ENCODE measurements at regions not wholly inside any gene's neighbourhood (a gene's known extent, or its start where the extent isn't known, plus 50 kb on each side); places are given as distances from the start of the nearest gene placed in this dataset.
"Not testable (repeated sequence)": the region's sequence is repeated elsewhere in the genome, so short reads cannot be mapped to it uniquely, and the experiment has no call there.

GRCh38 chr17:51355441-51356410 lies 95.4 kb downstream of the UTP18 start:
- TF ChIP-seq CTCF (IDR thresholded peaks at IDR 0.05): no peak
- no peak for ATAC-seq (ENCODE audit: low FRiP score)

GRCh38 chr17:51359055-51359454 lies 98.7 kb downstream of the UTP18 start:
- ATAC-seq (ENCODE audit: low FRiP score): no peak
- TF ChIP-seq CTCF (IDR thresholded peaks at IDR 0.05): no peak

More at GRCh38 chr17:51355441-51356410, 95.4 kb downstream of the UTP18 start:
- DNase-seq (ENCODE audit: low spot score): no peak

GRCh38 chr17:51362811-51363585 lies 102.7 kb downstream of the UTP18 start:
- no peak for TF ChIP-seq CTCF (IDR thresholded peaks at IDR 0.05)
- DNase-seq (ENCODE audit: low spot score) (no peak), ATAC-seq (ENCODE audit: low FRiP score) (no peak)

More at GRCh38 chr17:51359055-51359454, 98.7 kb downstream of the UTP18 start:
- no peak for DNase-seq (ENCODE audit: low spot score)

- ATAC-seq (ENCODE audit: low FRiP score) (no peak), DNase-seq (ENCODE audit: low spot score) (no peak)
- no peak for TF ChIP-seq CTCF (IDR thresholded peaks at IDR 0.05)
Observed at GRCh38 chr17:51365090-51365489, 104.7 kb downstream of the UTP18 start.

GRCh38 chr17:51366866-51367265 lies 106.5 kb downstream of the UTP18 start:
- DNase-seq (ENCODE audit: low spot score): no peak
- ATAC-seq (ENCODE audit: low FRiP score): no peak
- TF ChIP-seq CTCF (IDR thresholded peaks at IDR 0.05): no peak

GRCh38 chr17:51367836-51368235 lies 107.5 kb downstream of the UTP18 start:
- ATAC-seq (ENCODE audit: low FRiP score); DNase-seq (ENCODE audit: low spot score): not testable (repeated sequence)

GRCh38 chr17:51371732-51372151 lies 111.4 kb downstream of the UTP18 start:
- ATAC-seq (ENCODE audit: low FRiP score): peak; percentile 56
- TF ChIP-seq CTCF (IDR thresholded peaks at IDR 0.05): no peak
- DNase-seq (ENCODE audit: low spot score): no peak
